DND-41 (cell line): ENCODE measurements at regions not wholly inside any gene's neighbourhood (a gene's known extent, or its start where the extent isn't known, plus 50 kb on each side); places are given as distances from the start of the nearest gene placed in this dataset.

Source experiments
- CTCF ChIP-seq: IDR thresholded peaks from 2 replicates; pipeline ENCODE4 v1.5.1; 2012; ENCODE audit warnings: borderline replicate concordance, low read length, moderate library complexity, mild to moderate bottlenecking; ENCODE audit not compliant: poor library complexity, severe bottlenecking; ENCODE audit errors: extremely low read depth
- EZH2 ChIP-seq: IDR thresholded peaks from 3 replicates; pipeline ENCODE4 v1.6.1; 2012; ENCODE audit warnings: borderline replicate concordance, low read depth, mild to moderate bottlenecking, moderate library complexity, low read length, inconsistent platforms; ENCODE audit not compliant: severe bottlenecking

DNA sequence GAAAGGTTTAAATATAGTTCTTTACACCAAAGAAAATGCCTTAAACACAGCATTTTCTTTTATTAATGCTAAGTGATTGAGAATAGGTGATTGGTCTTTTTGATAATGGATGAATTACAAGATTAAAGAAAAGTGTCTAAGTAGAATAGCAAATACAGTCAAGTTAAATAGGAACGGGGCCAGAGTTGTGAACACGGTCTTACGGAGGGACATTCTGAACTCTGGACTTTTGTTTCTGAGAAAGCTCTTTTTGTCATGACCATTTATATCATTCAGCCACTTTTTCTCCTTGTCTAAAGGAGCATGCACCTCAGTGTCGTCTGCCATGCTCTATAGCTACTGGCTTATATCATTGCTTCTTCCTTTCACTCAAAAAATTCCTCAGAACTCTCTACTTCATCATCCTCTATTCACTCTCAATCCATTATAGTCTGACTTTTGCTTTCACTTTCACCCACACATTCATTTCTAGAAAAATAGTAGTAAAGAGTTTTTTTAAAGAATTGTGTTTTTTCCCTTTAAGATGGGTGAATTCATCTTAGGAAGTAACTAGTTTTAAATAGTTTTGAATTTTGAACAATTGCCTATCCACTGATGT is 263.0 kb upstream of the FBXL7 start:
- TF ChIP-seq CTCF (no peak), EZH2 (no peak)
